ENCODE measurements at regions not wholly inside any gene's neighbourhood (a gene's known extent, or its start where the extent isn't known, plus 50 kb on each side); places are given as distances from the start of the nearest gene placed in this dataset.

GRCh38 chr6:63371104-63371715 lies 51.4 kb upstream of the LGSN start:
- TF ChIP-seq, protein P1, sequence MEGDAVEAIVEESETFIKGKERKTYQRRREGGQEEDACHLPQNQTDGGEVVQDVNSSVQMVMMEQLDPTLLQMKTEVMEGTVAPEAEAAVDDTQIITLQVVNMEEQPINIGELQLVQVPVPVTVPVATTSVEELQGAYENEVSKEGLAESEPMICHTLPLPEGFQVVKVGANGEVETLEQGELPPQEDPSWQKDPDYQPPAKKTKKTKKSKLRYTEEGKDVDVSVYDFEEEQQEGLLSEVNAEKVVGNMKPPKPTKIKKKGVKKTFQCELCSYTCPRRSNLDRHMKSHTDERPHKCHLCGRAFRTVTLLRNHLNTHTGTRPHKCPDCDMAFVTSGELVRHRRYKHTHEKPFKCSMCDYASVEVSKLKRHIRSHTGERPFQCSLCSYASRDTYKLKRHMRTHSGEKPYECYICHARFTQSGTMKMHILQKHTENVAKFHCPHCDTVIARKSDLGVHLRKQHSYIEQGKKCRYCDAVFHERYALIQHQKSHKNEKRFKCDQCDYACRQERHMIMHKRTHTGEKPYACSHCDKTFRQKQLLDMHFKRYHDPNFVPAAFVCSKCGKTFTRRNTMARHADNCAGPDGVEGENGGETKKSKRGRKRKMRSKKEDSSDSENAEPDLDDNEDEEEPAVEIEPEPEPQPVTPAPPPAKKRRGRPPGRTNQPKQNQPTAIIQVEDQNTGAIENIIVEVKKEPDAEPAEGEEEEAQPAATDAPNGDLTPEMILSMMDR (IDR thresholded peaks at IDR 0.05; ENCODE audit: extremely low read depth, low read depth, low read length), result no peak

DNA sequence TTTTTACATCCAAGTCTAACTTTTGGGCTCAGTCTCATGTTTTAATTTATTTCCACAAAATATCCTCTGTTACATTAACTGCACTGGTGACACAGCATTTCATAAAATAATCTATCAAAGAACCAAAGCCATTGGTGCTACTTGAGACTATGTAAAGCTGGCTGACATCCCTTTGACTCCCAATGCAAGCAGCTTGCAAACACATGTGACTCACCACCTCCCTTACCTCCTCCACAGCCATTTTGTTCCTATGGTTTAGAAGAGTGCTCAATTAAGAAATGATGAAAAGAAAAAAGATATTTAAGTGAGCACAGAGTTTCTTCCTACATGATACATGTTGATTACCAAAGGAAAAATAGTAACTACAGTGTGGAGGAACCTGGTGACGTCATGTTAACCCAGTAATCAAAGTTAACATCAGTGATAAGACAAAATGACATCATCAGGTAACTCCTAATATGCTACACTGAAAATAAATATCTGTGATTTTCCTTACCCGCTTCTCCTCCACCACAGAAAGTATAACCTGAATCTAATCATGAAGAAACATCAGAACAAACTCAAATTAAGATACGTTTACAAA lies 53.3 kb upstream of the LGSN start:
- Histone ChIP-seq H3K9me3 (ENCODE audit: low read depth, low read length) (no peaks in the 10 kb centered on the region), H3K36me3 (ENCODE audit: insufficient read depth, low read length) (no peaks in the 10 kb centered on the region), H3K4me1 (ENCODE audit: insufficient read depth, low read length) (no peaks in the 10 kb centered on the region), H3K4me2 (ENCODE audit: insufficient read depth, low read length) (no peak overlapping the region), H3K27ac (ENCODE audit: low read depth, low read length) (no peak overlapping the region), H4K20me1 (ENCODE audit: insufficient read depth, low read length) (no peaks in the 10 kb centered on the region), H3K4me3 (ENCODE audit: insufficient read depth, low read length) (no peak overlapping the region), H3K27me3 (ENCODE audit: insufficient read depth, low read length) (no peaks in the 10 kb centered on the region), H2AFZ (ENCODE audit: low read length) (no peak overlapping the region), H3K79me2 (ENCODE audit: insufficient read depth, low read length) (no peaks in the 10 kb centered on the region)
- TF ChIP-seq, protein P1 (IDR thresholded peaks at IDR 0.05; ENCODE audit: extremely low read depth, low read depth, low read length), result no peak
- DNase-seq (ENCODE audit: insufficient read length, low spot score, missing footprints), result no peak

More at GRCh38 chr6:63371104-63371715, 51.4 kb upstream of the LGSN start:
- H3K27me3 ChIP-seq (ENCODE audit: insufficient read depth, low read length), result no peaks in the 10 kb centered on the region
- no peaks in the 10 kb centered on the region for H3K79me2 ChIP-seq (ENCODE audit: insufficient read depth, low read length)
- H4K20me1 ChIP-seq (ENCODE audit: insufficient read depth, low read length), result no peaks in the 10 kb centered on the region
- H3K4me2 ChIP-seq (ENCODE audit: insufficient read depth, low read length), result no peak overlapping the region
- H3K9me3 ChIP-seq (ENCODE audit: low read depth, low read length), result no peaks in the 10 kb centered on the region
- no peak for DNase-seq (ENCODE audit: insufficient read length, low spot score, missing footprints)
- H3K36me3 ChIP-seq (ENCODE audit: insufficient read depth, low read length), result no peaks in the 10 kb centered on the region
- H3K27ac ChIP-seq (ENCODE audit: low read depth, low read length), result no peak overlapping the region
- H2AFZ ChIP-seq (ENCODE audit: low read length), result no peak overlapping the region
- no peaks in the 10 kb centered on the region for H3K4me1 ChIP-seq (ENCODE audit: insufficient read depth, low read length)
- H3K4me3 ChIP-seq (ENCODE audit: insufficient read depth, low read length), result no peak overlapping the region

DNA sequence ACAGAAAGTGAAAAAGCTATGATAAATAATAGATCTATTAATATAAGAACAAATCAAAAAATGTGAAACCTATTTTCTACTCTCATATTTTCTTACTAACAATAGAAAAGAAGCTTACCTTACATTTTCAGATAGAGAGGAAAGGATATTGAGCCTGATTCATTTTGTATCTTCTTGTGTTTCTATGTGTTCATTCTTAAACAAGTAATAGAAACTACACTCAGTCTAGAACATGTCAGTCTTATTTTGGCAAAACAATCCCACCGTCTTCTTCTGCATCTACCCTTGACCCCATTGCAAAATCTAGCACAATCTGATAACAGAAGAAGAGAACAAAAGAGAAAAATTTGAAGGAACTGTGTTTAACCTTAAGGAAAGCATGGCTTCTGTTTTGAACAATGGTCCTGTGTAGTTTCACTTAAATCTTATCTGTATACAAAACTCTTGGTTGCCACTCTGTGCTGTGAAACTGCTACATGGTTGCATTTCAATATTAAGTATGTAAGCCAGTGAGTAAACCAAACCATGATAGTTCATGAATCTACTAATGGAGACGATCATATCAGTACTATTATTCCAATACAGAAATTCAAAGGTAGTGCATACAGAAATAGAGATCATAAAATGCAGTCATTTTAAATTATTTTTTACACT lies 69.5 kb upstream of the LGSN start:
- no peaks in the 10 kb centered on the region for H3K79me2 ChIP-seq (ENCODE audit: insufficient read depth, low read length)
- H3K27ac ChIP-seq (ENCODE audit: low read depth, low read length), result no peak overlapping the region
- TF ChIP-seq, protein P1 (IDR thresholded peaks at IDR 0.05; ENCODE audit: extremely low read depth, low read depth, low read length), result no peak
- H2AFZ ChIP-seq (ENCODE audit: low read length), result no peak overlapping the region
- no peak overlapping the region for H3K4me3 ChIP-seq (ENCODE audit: insufficient read depth, low read length)
- no peak for DNase-seq (ENCODE audit: insufficient read length, low spot score, missing footprints)
- no peaks in the 10 kb centered on the region for H3K27me3 ChIP-seq (ENCODE audit: insufficient read depth, low read length)
- H3K9me3 ChIP-seq (ENCODE audit: low read depth, low read length), result no peaks in the 10 kb centered on the region
- H4K20me1 ChIP-seq (ENCODE audit: insufficient read depth, low read length), result no peaks in the 10 kb centered on the region
- H3K4me1 ChIP-seq (ENCODE audit: insufficient read depth, low read length), result no peaks in the 10 kb centered on the region
- no peak overlapping the region for H3K4me2 ChIP-seq (ENCODE audit: insufficient read depth, low read length)
- no peaks in the 10 kb centered on the region for H3K36me3 ChIP-seq (ENCODE audit: insufficient read depth, low read length)
